Left ventricle myocardium inferior (tissue), 1 donor: ENCODE measurements at regions not wholly inside any gene's neighbourhood (a gene's known extent, or its start where the extent isn't known, plus 50 kb on each side); places are given as distances from the start of the nearest gene placed in this dataset.

ENCODE experiments used
- DNase-seq: peaks from one replicate; pipeline ENCODE4 v3.0.0-alpha.2; 2020
- H3K27ac ChIP-seq: fragments of 200-600 bp; replicated peaks from 2 replicates; pipeline ENCODE4 v1.8.0; 2021
- H3K27me3 ChIP-seq: fragments of 200-600 bp; 2 replicates; pipeline ENCODE4 v1.8.0; 2021; ENCODE audit warnings: low read depth
- H3K36me3 ChIP-seq: fragments of 200-600 bp; 2 replicates; pipeline ENCODE4 v1.8.0; 2021
- H3K4me1 ChIP-seq: fragments of 200-600 bp; 2 replicates; pipeline ENCODE4 v1.8.0; 2021
- H3K4me3 ChIP-seq: fragments of 200-600 bp; 2 replicates; pipeline ENCODE4 v1.8.0; 2021; ENCODE audit warnings: mild to moderate bottlenecking, moderate library complexity
- H3K9me3 ChIP-seq: fragments of 200-600 bp; replicated peaks from 2 replicates; pipeline ENCODE4 v1.8.0; 2021
- CTCF ChIP-seq: fragments of 200-600 bp; IDR thresholded peaks from 2 replicates; pipeline ENCODE4 v1.8.0; 2021; ENCODE audit warnings: antibody characterized with exemption, mild to moderate bottlenecking, borderline replicate concordance
- intact Hi-C: fragments of 100-400 bp; cut with micrococcal nuclease; formaldehyde crosslinking; loops from one replicate; pipeline ENCODE4 v1.11.0; 2022
- donor health status: DM: no; HTN: yes; CAD: no; lungs with severe emphysema.

- Histone ChIP-seq H3K9me3 (peaks cover 14% of the 10 kb centered on the region), H3K4me3 (no peak overlapping the region), H3K27me3 (no peaks in the 10 kb centered on the region), H3K36me3 (no peaks in the 10 kb centered on the region), H3K27ac (peak overlapping the region; percentile 53), H3K4me1 (no peaks in the 10 kb centered on the region)
- intact Hi-C loops: no loop called here
- no peak for TF ChIP-seq CTCF
- DNase-seq: no peak
These were observed 65.6 kb upstream of the CNOT2 start for GRCh38 chr12:70177631-70178030.

- H3K9me3 ChIP-seq: peaks cover 15% of the 10 kb centered on the region
- H3K4me1 ChIP-seq: no peaks in the 10 kb centered on the region
- H3K27me3 ChIP-seq: no peaks in the 10 kb centered on the region
- no peak for DNase-seq
- peak overlapping the region; percentile 17 for H3K4me3 ChIP-seq
- peak overlapping the region; percentile 53 for H3K27ac ChIP-seq
- TF ChIP-seq CTCF: no peak
- no peaks in the 10 kb centered on the region for H3K36me3 ChIP-seq
- intact Hi-C loops: no loop called here
These were observed 65.2 kb upstream of the CNOT2 start for GRCh38 chr12:70178038-70178437.

- intact Hi-C loops: no loop called here
- no peaks in the 10 kb centered on the region for H3K27me3 ChIP-seq
- no peak overlapping the region for H3K27ac ChIP-seq
- H3K9me3 ChIP-seq: peaks cover 15% of the 10 kb centered on the region
- TF ChIP-seq CTCF: no peak
- no peaks in the 10 kb centered on the region for H3K4me1 ChIP-seq
- no peak overlapping the region for H3K4me3 ChIP-seq
- H3K36me3 ChIP-seq: no peaks in the 10 kb centered on the region
- no peak for DNase-seq
These were observed 63.1 kb upstream of the CNOT2 start for GRCh38 chr12:70180130-70180529.

GRCh38 chr12:70185301-70185700, 57.9 kb upstream of the CNOT2 start:
- no peaks in the 10 kb centered on the region for H3K4me1 ChIP-seq
- intact Hi-C loops: no loop called here
- H3K27ac ChIP-seq: no peak overlapping the region
- H3K36me3 ChIP-seq: no peaks in the 10 kb centered on the region
- peaks cover 7% of the 10 kb centered on the region for H3K9me3 ChIP-seq
- no peak for DNase-seq
- no peak for TF ChIP-seq CTCF
- H3K4me3 ChIP-seq: no peak overlapping the region
- H3K27me3 ChIP-seq: no peaks in the 10 kb centered on the region

GRCh38 chr12:70186436-70186835, 56.8 kb upstream of the CNOT2 start:
- H3K36me3 ChIP-seq: no peaks in the 10 kb centered on the region
- intact Hi-C loops: no loop called here
- DNase-seq: no peak
- peaks cover 7% of the 10 kb centered on the region for H3K9me3 ChIP-seq
- no peaks in the 10 kb centered on the region for H3K4me1 ChIP-seq
- no peak overlapping the region for H3K4me3 ChIP-seq
- H3K27me3 ChIP-seq: no peaks in the 10 kb centered on the region
- TF ChIP-seq CTCF: no peak
- H3K27ac ChIP-seq: no peak overlapping the region
